HEK293T (cell line): ENCODE measurements at regions not wholly inside any gene's neighbourhood (a gene's known extent, or its start where the extent isn't known, plus 50 kb on each side); places are given as distances from the start of the nearest gene placed in this dataset.

Source experiments
- CTCF ChIA-PET: fragments of 350-600 bp; formaldehyde crosslinking; extraction: SDS; loops from one replicate; lab custom pipeline; 2021; ENCODE audit warnings: antibody characterized with exemption, inconsistent platforms; lab: Yijun Ruan, JAX
- POLR2A ChIA-PET: fragments of 350-600 bp; formaldehyde crosslinking; extraction: SDS; loops from one replicate; lab custom pipeline; 2020; ENCODE audit warnings: antibody characterized with exemption, inconsistent platforms; lab: Yijun Ruan, JAX
- DNase-seq: peaks from one replicate; pipeline ENCODE4 v3.0.0; 2012; ENCODE audit warnings: mixed read lengths; ENCODE audit errors: extremely low spot score
- ARNT ChIP-seq: fragments of 450-650 bp; IDR thresholded peaks from 2 replicates; pipeline ENCODE4 v1.6.1; 2017; ENCODE audit warnings: mild to moderate bottlenecking
- BHLHE40 ChIP-seq: fragments of 450-650 bp; IDR thresholded peaks from 2 replicates; pipeline ENCODE4 v1.6.1; 2016; ENCODE audit warnings: mild to moderate bottlenecking, moderate library complexity, borderline replicate concordance
- CTBP1 ChIP-seq: fragments of 450-650 bp; IDR thresholded peaks from 2 replicates; pipeline ENCODE4 v1.6.1; 2016; ENCODE audit warnings: borderline replicate concordance
- ELF4 ChIP-seq: fragments of 450-650 bp; IDR thresholded peaks from 2 replicates; pipeline ENCODE4 v1.6.1; 2017; ENCODE audit warnings: antibody characterized with exemption
- FOXA1 ChIP-seq: fragments of 450-650 bp; IDR thresholded peaks from 2 replicates; pipeline ENCODE4 v1.6.1; 2016; ENCODE audit warnings: mild to moderate bottlenecking
- FOXK2 ChIP-seq: fragments of 450-650 bp; IDR thresholded peaks from 2 replicates; pipeline ENCODE4 v1.6.1; 2016; ENCODE audit warnings: mild to moderate bottlenecking
- FOXM1 ChIP-seq: fragments of 450-650 bp; IDR thresholded peaks from 2 replicates; pipeline ENCODE4 v1.6.1; 2017; ENCODE audit warnings: mild to moderate bottlenecking, borderline replicate concordance
- HDGF ChIP-seq: fragments of 450-650 bp; IDR thresholded peaks from 2 replicates; pipeline ENCODE4 v1.6.1; 2017; ENCODE audit warnings: antibody characterized with exemption, borderline replicate concordance
- L3MBTL2 ChIP-seq: fragments of 450-650 bp; conservative IDR thresholded peaks from 2 replicates; pipeline ENCODE4 v1.6.1; 2016; ENCODE audit warnings: mild to moderate bottlenecking
- LEF1 ChIP-seq: fragments of 450-650 bp; IDR thresholded peaks from 2 replicates; pipeline ENCODE4 v1.6.1; 2017; ENCODE audit warnings: mild to moderate bottlenecking, borderline replicate concordance
- NFRKB ChIP-seq: fragments of 450-650 bp; IDR thresholded peaks from 2 replicates; pipeline ENCODE4 v1.6.1; 2016; ENCODE audit warnings: mild to moderate bottlenecking, moderate library complexity
- PKNOX1 ChIP-seq: fragments of 450-650 bp; IDR thresholded peaks from 2 replicates; pipeline ENCODE4 v1.6.1; 2016
- SP1 ChIP-seq: fragments of 450-650 bp; IDR thresholded peaks from 2 replicates; pipeline ENCODE4 v1.6.1; 2017
- SUZ12 ChIP-seq: fragments of 450-650 bp; IDR thresholded peaks from 2 replicates; pipeline ENCODE4 v1.6.1; 2016; ENCODE audit warnings: mild to moderate bottlenecking
- TARDBP ChIP-seq: fragments of 450-650 bp; IDR thresholded peaks from 2 replicates; pipeline ENCODE4 v1.6.1; 2016
- ZNF384 ChIP-seq: fragments of 450-650 bp; IDR thresholded peaks from 2 replicates; pipeline ENCODE4 v1.6.1; 2016

- DNase-seq: no peak
- POLR2A ChIA-PET: no interaction called here
- CTCF ChIA-PET: no interaction called here
- no peak for TF ChIP-seq ZNF384
- TF ChIP-seq BHLHE40: no peak
- TF ChIP-seq ELF4: no peak
- TF ChIP-seq NFRKB: no peak
- no peak for TF ChIP-seq SUZ12
- no peak for TF ChIP-seq LEF1
- TF ChIP-seq CTBP1: no peak
- TF ChIP-seq ARNT: no peak
- no peak for TF ChIP-seq SP1
- TF ChIP-seq FOXA1: no peak
- no peak for TF ChIP-seq FOXK2
- no peak for TF ChIP-seq TARDBP
- no peak for TF ChIP-seq HDGF
- no peak for TF ChIP-seq FOXM1
- TF ChIP-seq PKNOX1: no peak
- no peak for TF ChIP-seq L3MBTL2
These were observed 389.9 kb upstream of the GOT2 start for GRCh38 chr16:59124056-59124455.

DNA sequence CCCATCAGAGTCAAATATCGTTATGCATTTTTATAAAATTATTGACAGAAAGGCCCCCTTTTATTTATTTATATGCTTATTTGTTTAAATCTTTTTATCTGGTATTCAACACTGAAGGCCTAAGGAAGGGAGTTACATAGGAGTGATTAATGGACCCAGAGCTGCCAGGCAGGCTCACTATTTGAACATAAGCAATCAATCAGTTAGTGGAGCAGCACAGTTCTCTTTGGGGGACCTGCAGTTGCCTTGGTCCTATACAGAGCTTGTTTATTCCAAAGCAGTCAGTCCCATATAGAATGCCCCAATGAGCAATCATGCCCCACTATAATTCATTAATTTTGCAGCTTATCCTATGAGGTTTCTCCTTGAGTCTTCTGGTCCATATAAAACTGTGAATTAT, 389.4 kb upstream of the GOT2 start:
- TF ChIP-seq HDGF: no peak
- TF ChIP-seq NFRKB: no peak
- TF ChIP-seq FOXA1: no peak
- no peak for TF ChIP-seq LEF1
- no peak for TF ChIP-seq SP1
- TF ChIP-seq ZNF384: no peak
- no peak for TF ChIP-seq SUZ12
- no peak for TF ChIP-seq PKNOX1
- no peak for TF ChIP-seq ARNT
- TF ChIP-seq CTBP1: no peak
- no peak for TF ChIP-seq L3MBTL2
- no peak for TF ChIP-seq BHLHE40
- no peak for TF ChIP-seq FOXM1
- no peak for TF ChIP-seq FOXK2
- TF ChIP-seq TARDBP: no peak
- no peak for TF ChIP-seq ELF4
- no peak for DNase-seq
- ChIA-PET CTCF (no interaction called here), POLR2A (no interaction called here)

GRCh38 chr16:59122262-59122537, 388.1 kb upstream of the GOT2 start:
- CTCF ChIA-PET: no interaction called here
- no peak for DNase-seq
- no peak for TF ChIP-seq HDGF
- TF ChIP-seq CTBP1: no peak
- no peak for TF ChIP-seq SP1
- no peak for TF ChIP-seq PKNOX1
- no peak for TF ChIP-seq ARNT
- TF ChIP-seq TARDBP: no peak
- no peak for TF ChIP-seq FOXK2
- TF ChIP-seq ZNF384: no peak
- no peak for TF ChIP-seq LEF1
- no peak for TF ChIP-seq BHLHE40
- no peak for TF ChIP-seq FOXM1
- TF ChIP-seq ELF4: no peak
- TF ChIP-seq SUZ12: no peak
- no peak for TF ChIP-seq NFRKB
- no peak for TF ChIP-seq L3MBTL2
- TF ChIP-seq FOXA1: no peak
- POLR2A ChIA-PET: no interaction called here

DNA sequence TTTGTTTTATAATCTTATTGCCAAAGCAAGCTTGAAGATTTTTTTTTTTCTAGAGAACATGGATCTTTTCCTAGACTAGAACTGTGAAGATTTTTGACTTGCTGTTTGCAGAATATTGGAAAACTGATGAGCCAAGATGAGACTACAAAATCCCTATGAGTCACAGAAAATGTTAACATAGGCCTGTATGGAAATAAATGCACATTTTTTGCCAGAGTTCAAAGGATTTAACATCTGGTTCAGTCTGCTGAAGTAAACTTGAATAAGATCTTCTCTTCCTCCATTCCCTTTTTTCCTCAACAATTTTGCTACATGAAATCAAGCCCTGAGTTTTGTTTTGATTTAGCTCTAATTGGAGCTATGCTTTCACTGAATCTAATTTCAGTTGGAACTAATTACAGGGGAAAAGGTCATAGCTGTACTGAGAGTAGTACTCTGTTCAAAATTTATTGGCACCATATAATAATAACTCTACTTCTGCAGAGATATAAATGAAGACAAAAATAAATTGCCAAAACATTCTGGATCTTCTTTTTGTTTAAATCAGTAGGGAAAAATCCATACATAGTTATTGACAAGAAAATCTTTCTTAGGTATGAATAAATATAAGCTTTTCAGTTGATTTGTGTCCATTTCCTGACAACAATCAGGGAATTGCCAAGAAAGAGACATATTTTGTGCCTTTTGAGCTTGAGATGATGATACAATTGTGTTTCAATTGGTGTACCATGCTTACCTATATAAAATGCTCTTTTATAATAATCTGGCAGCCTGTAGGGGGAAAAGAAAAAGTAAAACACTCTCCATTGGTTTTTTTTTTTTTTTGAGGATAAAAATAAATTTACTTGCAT, 387.5 kb upstream of the GOT2 start:
- ChIA-PET CTCF (no interaction called here), POLR2A (no interaction called here)
- no peak for DNase-seq
- TF ChIP-seq SUZ12 (no peak), LEF1 (no peak), ELF4 (no peak), CTBP1 (no peak), BHLHE40 (no peak), NFRKB (no peak), HDGF (no peak), FOXK2 (no peak), PKNOX1 (no peak), ARNT (no peak), ZNF384 (no peak), SP1 (no peak), FOXA1 (no peak), L3MBTL2 (no peak), TARDBP (no peak), FOXM1 (no peak)

- TF ChIP-seq SP1 (no peak), HDGF (no peak), SUZ12 (no peak), FOXM1 (no peak), ZNF384 (no peak), ARNT (no peak), CTBP1 (no peak), PKNOX1 (no peak), ELF4 (no peak), FOXA1 (no peak), FOXK2 (no peak), NFRKB (no peak), L3MBTL2 (no peak)
- DNase-seq: no peak
- ChIA-PET POLR2A (no interaction called here), CTCF (no interaction called here)
These were observed 382.6 kb upstream of the GOT2 start for GRCh38 chr16:59116744-59117143.
